Neuronal stem cell (in vitro differentiated cells): ENCODE measurements at regions not wholly inside any gene's neighbourhood (a gene's known extent, or its start where the extent isn't known, plus 50 kb on each side); places are given as distances from the start of the nearest gene placed in this dataset.

Source experiments
- DNase-seq: peaks from one replicate; pipeline ENCODE4 v3.0.0-alpha.2; 2013; ENCODE audit warnings: low spot score
- H2AFZ ChIP-seq: one replicate; pipeline ENCODE4 v1.6.1; 2013; ENCODE audit warnings: mild to moderate bottlenecking, low read length, inconsistent platforms
- H2AK5ac ChIP-seq: 2 replicates; pipeline ENCODE4 v1.6.1; 2013; ENCODE audit warnings: low read depth, mild to moderate bottlenecking, inconsistent platforms, low read length, moderate library complexity, mixed read lengths
- H2BK120ac ChIP-seq: 2 replicates; pipeline ENCODE4 v1.6.1; 2013; ENCODE audit warnings: low read depth, mild to moderate bottlenecking, inconsistent platforms, low read length, moderate library complexity, mixed read lengths
- H2BK12ac ChIP-seq: one replicate; pipeline ENCODE4 v1.6.1; 2013; ENCODE audit warnings: low read length, inconsistent platforms
- H2BK15ac ChIP-seq: 2 replicates; pipeline ENCODE4 v1.6.1; 2013; ENCODE audit warnings: mild to moderate bottlenecking, low read length, inconsistent platforms, mixed read lengths
- H2BK5ac ChIP-seq: one replicate; pipeline ENCODE4 v1.6.1; 2013; ENCODE audit warnings: inconsistent platforms, mild to moderate bottlenecking, low read length, moderate library complexity
- H3K14ac ChIP-seq: one replicate; pipeline ENCODE4 v1.6.1; 2013; ENCODE audit warnings: low read length, inconsistent platforms
- H3K18ac ChIP-seq: 2 replicates; pipeline ENCODE4 v1.6.1; 2013; ENCODE audit warnings: low read length, inconsistent platforms
- H3K23ac ChIP-seq: 2 replicates; pipeline ENCODE4 v1.6.1; 2013; ENCODE audit warnings: low read depth, mild to moderate bottlenecking, mixed read lengths, low read length, inconsistent platforms; ENCODE audit not compliant: poor library complexity
- H3K27ac ChIP-seq: replicated peaks from 3 replicates; pipeline ENCODE4 v1.5.1; 2013; ENCODE audit warnings: low read length, inconsistent platforms
- H3K27me3 ChIP-seq, 3 experiments: 2 replicates each; pipeline ENCODE4 v1.6.1; 2013; ENCODE audit warnings: low read length in 3 of 3, mild to moderate bottlenecking in 2 of 3, inconsistent platforms in 1 of 3, low read depth in 1 of 3, mixed read lengths in 1 of 3, moderate library complexity in 1 of 3; ENCODE audit not compliant: control insufficient read depth in 3 of 3, insufficient read depth in 3 of 3
- H3K36me3 ChIP-seq, 2 donors: replicated peaks in 1 of 2; 2 replicates each; pipeline ENCODE4 v1.6.1; 2013; ENCODE audit warnings: low read length in 2 of 2; ENCODE audit not compliant: control insufficient read depth in 2 of 2, insufficient read depth in 2 of 2
- H3K4ac ChIP-seq: 2 replicates; pipeline ENCODE4 v1.6.1; 2013; ENCODE audit warnings: inconsistent platforms, mild to moderate bottlenecking, low read length, moderate library complexity
- H3K4me1 ChIP-seq, 2 donors: 1 replicate in 1 of 2; 2 replicates in 1 of 2; pipeline ENCODE4 v1.6.1; 2013; ENCODE audit warnings: low read length in 2 of 2, low read depth in 1 of 2; ENCODE audit not compliant: control insufficient read depth in 2 of 2, insufficient read depth in 1 of 2
- H3K4me2 ChIP-seq: one replicate; pipeline ENCODE4 v1.6.1; 2013; ENCODE audit warnings: mild to moderate bottlenecking, low read length, inconsistent platforms; ENCODE audit not compliant: insufficient read depth, poor library complexity, severe bottlenecking
- H3K4me3 ChIP-seq, 2 donors: 2 replicates each; pipeline ENCODE4 v1.5.1; 2013; ENCODE audit warnings: low read length in 2 of 2, mild to moderate bottlenecking in 2 of 2, inconsistent platforms in 1 of 2, moderate library complexity in 1 of 2
- H3K79me1 ChIP-seq: one replicate; pipeline ENCODE4 v1.6.1; 2013; ENCODE audit warnings: low read depth, mild to moderate bottlenecking, inconsistent platforms, low read length, moderate library complexity
- H3K9ac ChIP-seq: one replicate; pipeline ENCODE4 v1.6.1; 2013; ENCODE audit warnings: mild to moderate bottlenecking, low read depth, low read length, inconsistent platforms; ENCODE audit not compliant: poor library complexity
- H3K9me3 ChIP-seq, 2 donors: replicated peaks in 1 of 2; 2 replicates each; pipeline versions ENCODE3 to v1.6.1; 2013; ENCODE audit warnings: low read length in 2 of 2, mild to moderate bottlenecking in 2 of 2, inconsistent platforms in 1 of 2, low read depth in 1 of 2, mixed read lengths in 1 of 2, moderate library complexity in 1 of 2; ENCODE audit not compliant: control insufficient read depth in 2 of 2, insufficient read depth in 1 of 2
- H4K8ac ChIP-seq: one replicate; pipeline ENCODE4 v1.6.1; 2013; ENCODE audit warnings: low read depth, mild to moderate bottlenecking, inconsistent platforms, low read length, moderate library complexity
- H4K91ac ChIP-seq: one replicate; pipeline ENCODE4 v1.6.1; 2013; ENCODE audit warnings: low read length, low read depth, mild to moderate bottlenecking, inconsistent platforms; ENCODE audit not compliant: poor library complexity
- WGBS, 2 donors: extraction: QIAGEN DNeasy Blood & Tissue Kit; methylation state at CpG; one replicate each; pipeline ENCODE4 v1.1.7; 2013; ENCODE audit warnings: missing lambda C conversion rate in 2 of 2, mixed read lengths in 1 of 2; ENCODE audit not compliant: insufficient read length in 2 of 2, insufficient replicate concordance in 1 of 2; ENCODE audit errors: extremely low coverage in 2 of 2; 5-methylcytosine and 5-hydroxymethylcytosine counted together

DNA sequence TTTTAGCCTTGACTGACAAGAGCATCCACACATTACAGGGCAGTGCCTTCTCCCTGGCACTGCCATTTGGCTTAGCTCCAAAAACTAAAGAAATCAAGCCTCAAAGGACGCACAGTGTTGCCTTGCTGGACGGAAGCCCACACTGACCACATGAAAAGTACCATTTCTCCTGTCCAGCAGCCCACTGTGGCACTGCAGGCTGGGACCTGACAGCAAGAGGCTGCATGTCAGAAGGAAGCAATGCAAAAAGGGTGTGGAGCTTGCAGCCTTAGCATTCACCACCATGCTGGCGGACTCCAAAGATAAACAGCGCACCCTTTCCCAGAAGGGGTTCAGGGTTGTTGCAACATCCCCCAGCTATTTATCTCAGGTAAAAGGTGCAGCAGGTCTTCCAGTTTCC is 109.3 kb upstream of the BMAL1 start:
- H3K23ac ChIP-seq: no peak overlapping the region
- H3K4ac ChIP-seq: no peak overlapping the region
- no peaks in the 10 kb centered on the region for H3K36me3 ChIP-seq
- H3K9ac ChIP-seq: no peak overlapping the region
- no CpG with 5 or more reads among the region's 4 CpGs for WGBS, 2 donors
- peak overlapping the region; percentile 65 for H2BK12ac ChIP-seq
- H3K14ac ChIP-seq: no peak overlapping the region
- H2AK5ac ChIP-seq: no peak overlapping the region
- peak overlapping the region; percentile 72 for H3K18ac ChIP-seq
- H2AFZ ChIP-seq: peak overlapping the region; percentile 25
- peaks cover 0 to 2% (median 0%) of the 10 kb centered on the region in 3 experiments for H3K27me3 ChIP-seq
- no peak overlapping the region for H3K27ac ChIP-seq
- H3K9me3 ChIP-seq: no peaks in the 10 kb centered on the region
- no peak overlapping the region for H3K4me3 ChIP-seq
- H4K8ac ChIP-seq: no peak overlapping the region
- H3K4me1 ChIP-seq: no peaks in the 10 kb centered on the region
- H3K4me2 ChIP-seq: no peak overlapping the region
- H3K79me1 ChIP-seq: no peaks in the 10 kb centered on the region
- H2BK5ac ChIP-seq: no peak overlapping the region
- no peak overlapping the region for H4K91ac ChIP-seq
- no peak for DNase-seq
- no peak overlapping the region for H2BK120ac ChIP-seq
- no peak overlapping the region for H2BK15ac ChIP-seq

DNA sequence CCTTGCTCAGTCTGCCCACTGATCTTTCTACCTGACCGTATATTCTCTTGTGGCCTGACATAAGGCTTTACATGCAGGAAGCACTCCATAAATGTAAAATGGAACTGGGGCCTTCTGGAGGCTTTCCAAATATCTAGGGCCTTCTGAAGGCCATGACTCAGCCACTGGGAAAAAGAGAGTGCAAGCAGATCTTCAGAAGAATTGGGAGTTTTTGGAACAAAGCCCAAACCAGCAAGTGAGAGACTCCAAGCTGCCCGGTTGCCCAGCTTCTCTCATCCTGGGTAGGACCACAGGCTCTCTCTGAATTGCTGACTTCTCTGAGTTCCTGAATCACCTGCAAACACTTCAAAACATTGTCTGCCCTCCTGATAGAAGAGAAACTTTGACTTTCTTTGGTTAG is 107.9 kb upstream of the BMAL1 start:
- Histone ChIP-seq H3K79me1 (no peaks in the 10 kb centered on the region), H3K4me1 (no peaks in the 10 kb centered on the region), H4K8ac (no peak overlapping the region), H3K18ac (no peak overlapping the region), H2BK120ac (no peak overlapping the region), H2BK15ac (no peak overlapping the region), H3K4me2 (no peak overlapping the region), H2AK5ac (no peak overlapping the region), H3K9me3 (no peaks in the 10 kb centered on the region), H3K4ac (no peak overlapping the region), H3K23ac (no peak overlapping the region), H3K36me3 (no peaks in the 10 kb centered on the region), H2BK12ac (no peak overlapping the region), H3K27me3 (peaks cover 0 to 2% (median 0%) of the 10 kb centered on the region in 3 experiments), H4K91ac (no peak overlapping the region), H3K27ac (no peak overlapping the region), H2AFZ (peak overlapping the region; percentile 28), H2BK5ac (no peak overlapping the region), H3K14ac (no peak overlapping the region), H3K9ac (no peak overlapping the region), H3K4me3 (no peak overlapping the region)
- no peak for DNase-seq
- no CpG with 5 or more reads among the region's 2 CpGs for WGBS, 2 donors

GRCh38 chr11:13174090-13174489 is 103.5 kb upstream of the BMAL1 start:
- Histone ChIP-seq H3K79me1 (no peaks in the 10 kb centered on the region), H4K91ac (no peak overlapping the region), H2AK5ac (no peak overlapping the region), H3K9ac (no peak overlapping the region), H2AFZ (no peak overlapping the region), H3K4me2 (no peak overlapping the region), H4K8ac (no peak overlapping the region), H3K18ac (no peak overlapping the region), H3K4me3 (no peak overlapping the region), H3K27me3 (no peaks in the 10 kb centered on the region), H3K9me3 (no peaks in the 10 kb centered on the region), H3K14ac (no peak overlapping the region), H2BK5ac (no peak overlapping the region), H3K4ac (no peak overlapping the region), H2BK120ac (no peak overlapping the region), H3K36me3 (no peaks in the 10 kb centered on the region), H3K27ac (no peak overlapping the region), H3K4me1 (no peaks in the 10 kb centered on the region), H2BK15ac (no peak overlapping the region), H2BK12ac (no peak overlapping the region), H3K23ac (no peak overlapping the region)
- DNase-seq: no peak
- no CpG with 5 or more reads among the region's 6 CpGs for whole genome bisulfite sequencing, 2 donors

GRCh38 chr11:13183094-13183825 is 94.3 kb upstream of the BMAL1 start:
- no CpG with 5 or more reads among the region's 6 CpGs for WGBS, 2 donors
- Histone ChIP-seq H3K79me1 (no peaks in the 10 kb centered on the region), H3K4me2 (peak overlapping the region; percentile 2), H2BK5ac (no peak overlapping the region), H3K9me3 (peaks cover 1 to 3% of the 10 kb centered on the region in 2 donors), H4K91ac (no peak overlapping the region), H3K4me1 (peaks cover 0 to 3% of the 10 kb centered on the region in 2 donors), H2AFZ (peak overlapping the region; percentile 48), H3K4ac (no peak overlapping the region), H2BK15ac (no peak overlapping the region), H2BK12ac (no peak overlapping the region), H3K36me3 (no peaks in the 10 kb centered on the region), H4K8ac (no peak overlapping the region), H3K18ac (no peak overlapping the region), H2AK5ac (no peak overlapping the region), H3K23ac (no peak overlapping the region), H2BK120ac (no peak overlapping the region), H3K27ac (no peak overlapping the region), H3K27me3 (no peaks in the 10 kb centered on the region), H3K4me3 (no peak overlapping the region), H3K14ac (no peak overlapping the region), H3K9ac (no peak overlapping the region)
- DNase-seq: no peak
